HCT116 (cell line): ENCODE measurements at regions not wholly inside any gene's neighbourhood (a gene's known extent, or its start where the extent isn't known, plus 50 kb on each side); places are given as distances from the start of the nearest gene placed in this dataset.

Experiments used
- ELF1 ChIP-seq: IDR thresholded peaks from 2 replicates; pipeline ENCODE4 v1.6.1; 2012; ENCODE audit warnings: low read depth, borderline replicate concordance
- EZH2phosphoT487 ChIP-seq: fragments of 200-600 bp; IDR thresholded peaks from 2 replicates; pipeline ENCODE4 v1.6.1; 2018; ENCODE audit warnings: antibody characterized with exemption, borderline replicate concordance
- POLR2A ChIP-seq: IDR thresholded peaks from 2 replicates; pipeline ENCODE4 v1.7.0; 2011; ENCODE audit warnings: borderline replicate concordance; ENCODE audit not compliant: insufficient read depth, insufficient read length; ENCODE audit errors: extremely low read depth
- POLR2AphosphoS5 ChIP-seq: IDR thresholded peaks from 2 replicates; pipeline ENCODE4 v1.6.1; 2011; ENCODE audit warnings: mild to moderate bottlenecking, low read depth, low read length, moderate library complexity
- SRF ChIP-seq: IDR thresholded peaks from 2 replicates; pipeline ENCODE4 v1.6.1; 2012; ENCODE audit warnings: low read depth
- YY1 ChIP-seq: IDR thresholded peaks from 2 replicates; pipeline ENCODE4 v1.6.1; 2011; ENCODE audit warnings: low read length, low read depth, moderate library complexity, mild to moderate bottlenecking; ENCODE audit not compliant: insufficient replicate concordance; ENCODE audit errors: extremely low read depth
- TF ChIP-seq, protein P1 (sequence below), 3 experiments: fragments of 200-600 bp in 1 of 3; sonication (generic) in 1 of 3; IDR thresholded peaks in 2 of 3; conservative IDR thresholded peaks in 1 of 3; 2 replicates each; pipeline ENCODE4 v1.5.1; 2012 to 2017; ENCODE audit warnings: low read depth in 2 of 3, low read length in 2 of 3, antibody characterized with exemption in 1 of 3, borderline replicate concordance in 1 of 3, control low read depth in 1 of 3, mild to moderate bottlenecking in 1 of 3, mixed read lengths in 1 of 3, mixed run types in 1 of 3, moderate library complexity in 1 of 3; ENCODE audit not compliant: insufficient read depth in 1 of 3
- TF ChIP-seq, protein P2 (sequence below): IDR thresholded peaks from 2 replicates; pipeline ENCODE4 v1.6.1; 2011; ENCODE audit warnings: mild to moderate bottlenecking, low read length, moderate library complexity; ENCODE audit not compliant: insufficient replicate concordance; ENCODE audit errors: extremely low read depth
- TF ChIP-seq, protein P3 (sequence below): IDR thresholded peaks from 2 replicates; pipeline ENCODE4 v1.6.1; 2012

DNA sequence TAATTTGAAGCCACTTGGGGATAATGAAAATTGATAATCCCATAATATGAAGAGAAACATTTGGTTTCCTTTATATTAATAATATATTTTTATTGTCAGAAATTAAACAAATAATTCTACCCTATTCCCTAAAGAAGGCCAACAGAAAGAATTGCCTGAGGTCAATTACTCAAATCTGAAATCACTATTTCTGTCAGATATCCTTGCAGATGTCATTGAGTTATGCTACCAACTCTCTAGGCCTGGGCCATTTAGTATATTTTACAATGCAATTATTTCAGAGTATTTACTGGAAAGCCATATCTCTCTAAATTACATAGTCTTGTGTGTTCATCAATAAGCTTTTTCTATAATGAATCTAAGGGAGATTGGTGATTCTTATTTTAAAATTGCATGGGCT lies 498.1 kb downstream of the KIF20B start:
- TF ChIP-seq, protein P1, sequence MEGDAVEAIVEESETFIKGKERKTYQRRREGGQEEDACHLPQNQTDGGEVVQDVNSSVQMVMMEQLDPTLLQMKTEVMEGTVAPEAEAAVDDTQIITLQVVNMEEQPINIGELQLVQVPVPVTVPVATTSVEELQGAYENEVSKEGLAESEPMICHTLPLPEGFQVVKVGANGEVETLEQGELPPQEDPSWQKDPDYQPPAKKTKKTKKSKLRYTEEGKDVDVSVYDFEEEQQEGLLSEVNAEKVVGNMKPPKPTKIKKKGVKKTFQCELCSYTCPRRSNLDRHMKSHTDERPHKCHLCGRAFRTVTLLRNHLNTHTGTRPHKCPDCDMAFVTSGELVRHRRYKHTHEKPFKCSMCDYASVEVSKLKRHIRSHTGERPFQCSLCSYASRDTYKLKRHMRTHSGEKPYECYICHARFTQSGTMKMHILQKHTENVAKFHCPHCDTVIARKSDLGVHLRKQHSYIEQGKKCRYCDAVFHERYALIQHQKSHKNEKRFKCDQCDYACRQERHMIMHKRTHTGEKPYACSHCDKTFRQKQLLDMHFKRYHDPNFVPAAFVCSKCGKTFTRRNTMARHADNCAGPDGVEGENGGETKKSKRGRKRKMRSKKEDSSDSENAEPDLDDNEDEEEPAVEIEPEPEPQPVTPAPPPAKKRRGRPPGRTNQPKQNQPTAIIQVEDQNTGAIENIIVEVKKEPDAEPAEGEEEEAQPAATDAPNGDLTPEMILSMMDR (IDR thresholded peaks at IDR 0.05 in 2 of 3, conservative IDR thresholded peaks at IDR 0.05 in 1 of 3; ENCODE audit: borderline replicate concordance in 1 of 3, insufficient read depth in 1 of 3, low read depth in 2 of 3, low read length in 2 of 3): no peak
- no peak for TF ChIP-seq YY1
- TF ChIP-seq SRF: no peak
- TF ChIP-seq, protein P2, sequence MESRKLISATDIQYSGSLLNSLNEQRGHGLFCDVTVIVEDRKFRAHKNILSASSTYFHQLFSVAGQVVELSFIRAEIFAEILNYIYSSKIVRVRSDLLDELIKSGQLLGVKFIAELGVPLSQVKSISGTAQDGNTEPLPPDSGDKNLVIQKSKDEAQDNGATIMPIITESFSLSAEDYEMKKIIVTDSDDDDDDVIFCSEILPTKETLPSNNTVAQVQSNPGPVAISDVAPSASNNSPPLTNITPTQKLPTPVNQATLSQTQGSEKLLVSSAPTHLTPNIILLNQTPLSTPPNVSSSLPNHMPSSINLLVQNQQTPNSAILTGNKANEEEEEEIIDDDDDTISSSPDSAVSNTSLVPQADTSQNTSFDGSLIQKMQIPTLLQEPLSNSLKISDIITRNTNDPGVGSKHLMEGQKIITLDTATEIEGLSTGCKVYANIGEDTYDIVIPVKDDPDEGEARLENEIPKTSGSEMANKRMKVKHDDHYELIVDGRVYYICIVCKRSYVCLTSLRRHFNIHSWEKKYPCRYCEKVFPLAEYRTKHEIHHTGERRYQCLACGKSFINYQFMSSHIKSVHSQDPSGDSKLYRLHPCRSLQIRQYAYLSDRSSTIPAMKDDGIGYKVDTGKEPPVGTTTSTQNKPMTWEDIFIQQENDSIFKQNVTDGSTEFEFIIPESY: no peak
- TF ChIP-seq EZH2phosphoT487: no peak
- no peak for TF ChIP-seq POLR2A
- no peak for TF ChIP-seq POLR2AphosphoS5
- TF ChIP-seq ELF1: no peak
- TF ChIP-seq, protein P3, sequence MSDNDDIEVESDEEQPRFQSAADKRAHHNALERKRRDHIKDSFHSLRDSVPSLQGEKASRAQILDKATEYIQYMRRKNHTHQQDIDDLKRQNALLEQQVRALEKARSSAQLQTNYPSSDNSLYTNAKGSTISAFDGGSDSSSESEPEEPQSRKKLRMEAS: no peak
